Activated T-helper 2 cell treated with anti-CD3 and anti-CD28 coated beads, Interferon-gamma antibody, Interleukin-2, Interleukin-4, amounts not matched to agents 10 μg/mL and 5 μg/mL and 100 μg/mL, durations not matched to agents 14 hours and 24 hours and 36 hours (primary cell): ENCODE measurements at regions not wholly inside any gene's neighbourhood (a gene's known extent, or its start where the extent isn't known, plus 50 kb on each side); places are given as distances from the start of the nearest gene placed in this dataset.

Experiments used
- DNase-seq: peaks from one replicate; pipeline ENCODE4 v3.0.0; 2021; ENCODE audit warnings: low spot score
- H3K27ac Mint-ChIP-seq: one replicate; pipeline ENCODE4 v1.8.0; 2021; ENCODE audit warnings: mixed read lengths
- H3K27me3 Mint-ChIP-seq: one replicate; pipeline ENCODE4 v1.8.0; 2021; ENCODE audit warnings: low read depth, mixed read lengths
- H3K36me3 Mint-ChIP-seq: one replicate; pipeline ENCODE4 v1.8.0; 2021; ENCODE audit warnings: low read depth, mixed read lengths
- H3K4me1 Mint-ChIP-seq: one replicate; pipeline ENCODE4 v1.8.0; 2021; ENCODE audit warnings: low read depth, mixed read lengths
- H3K4me3 Mint-ChIP-seq: one replicate; pipeline ENCODE4 v1.8.0; 2021; ENCODE audit warnings: low read depth, mild to moderate bottlenecking, moderate library complexity, mixed read lengths
- H3K9me3 Mint-ChIP-seq: one replicate; pipeline ENCODE4 v1.8.0; 2021; ENCODE audit warnings: mixed read lengths
- intact Hi-C: fragments of 100-400 bp; cut with micrococcal nuclease; formaldehyde crosslinking; loops from one replicate; pipeline ENCODE4 v1.15.1; 2023

- Mint-ChIP-seq H3K9me3 (no peaks in the 10 kb centered on the region), H3K4me3 (no peak overlapping the region), H3K27ac (no peak overlapping the region), H3K27me3 (no peaks in the 10 kb centered on the region), H3K36me3 (no peaks in the 10 kb centered on the region), H3K4me1 (no peaks in the 10 kb centered on the region)
- intact Hi-C loops = no loop called here
- DNase-seq = no peak
These were observed 56.9 kb upstream of the DCN start for GRCh38 chr12:91239481-91239880.
